Renal pelvis (tissue), 1 donor: ENCODE measurements at regions not wholly inside any gene's neighbourhood (a gene's known extent, or its start where the extent isn't known, plus 50 kb on each side); places are given as distances from the start of the nearest gene placed in this dataset.

Experiments used
- DNase-seq: peaks from one replicate; pipeline ENCODE4 v3.0.0-alpha.2; 2013

DNA sequence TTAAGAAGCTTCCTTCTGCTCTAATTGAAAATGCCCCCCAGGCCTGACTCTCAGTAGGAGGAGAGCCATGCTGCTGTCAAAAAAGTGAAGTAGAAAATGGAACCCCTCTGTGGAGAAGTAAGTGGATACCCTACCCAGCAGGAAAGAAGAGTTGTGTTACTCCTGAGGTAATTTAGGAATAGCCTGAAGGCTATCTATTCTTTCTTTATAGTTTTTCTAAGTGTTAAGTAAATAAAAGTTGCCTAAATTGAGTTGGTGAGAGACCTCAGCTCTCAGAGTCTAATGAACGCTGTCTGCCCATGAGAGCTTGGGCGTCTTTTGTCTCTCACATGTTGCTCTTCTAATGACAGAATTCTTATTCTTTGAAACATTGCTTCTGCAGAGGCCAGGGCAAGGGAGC, 116.2 kb downstream of the NSUN3 start:
- DNase-seq, result no peak

DNA sequence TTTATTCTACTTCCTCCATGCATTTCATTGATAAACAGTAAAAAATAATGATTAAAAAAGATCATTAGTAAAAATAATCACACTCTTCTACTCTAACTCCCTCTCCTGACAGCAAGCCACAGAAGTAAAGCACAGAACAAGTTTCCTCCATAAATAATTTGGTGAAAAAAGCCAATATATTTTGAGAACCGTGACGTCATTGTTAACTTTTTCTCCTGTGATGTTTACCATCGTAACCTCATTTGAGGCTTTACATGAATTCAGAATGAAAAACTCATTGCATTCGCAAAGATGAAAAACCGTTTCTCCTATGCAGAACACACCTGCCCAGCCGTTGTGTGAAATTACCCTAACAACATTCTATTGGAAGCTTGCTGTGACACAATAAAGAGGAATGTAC, 120.7 kb downstream of the NSUN3 start:
- DNase-seq, result no peak

DNA sequence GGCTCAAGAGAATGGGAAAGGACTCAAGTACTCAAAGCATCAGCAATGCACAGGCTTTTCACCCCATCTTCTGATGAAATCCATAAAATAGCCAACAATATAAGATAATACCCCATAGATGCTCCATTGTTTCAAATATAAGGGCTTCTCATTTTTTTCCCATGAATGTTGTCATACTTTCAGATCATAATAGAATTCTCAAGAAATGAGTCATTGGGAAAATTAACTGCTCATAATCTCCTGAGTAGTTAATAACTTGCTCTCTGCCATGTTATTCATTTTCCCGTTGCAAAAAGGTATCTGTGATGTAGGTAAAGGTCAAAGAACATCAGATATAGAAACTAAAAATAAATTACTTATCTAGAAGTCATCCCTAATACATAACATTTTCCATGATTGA, 121.9 kb downstream of the NSUN3 start:
- no peak for DNase-seq

DNA sequence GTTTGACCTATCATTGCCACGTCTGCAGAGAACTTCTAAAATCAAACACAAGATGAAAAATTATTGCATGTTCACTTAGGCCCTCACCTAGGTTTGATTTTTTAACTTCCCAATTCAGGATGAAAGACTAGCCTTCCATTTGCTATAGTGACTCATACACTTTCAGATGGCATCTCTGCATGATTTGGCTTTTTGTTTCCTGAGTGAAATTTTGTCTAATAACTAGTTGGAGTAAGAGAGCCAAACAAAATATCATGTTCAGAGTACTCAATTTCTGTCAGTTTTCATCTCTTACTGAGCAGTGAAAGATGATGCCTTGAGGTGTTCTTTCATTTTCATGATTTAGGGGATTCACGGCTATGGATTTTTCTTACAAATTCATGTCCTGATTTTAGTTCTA, 122.9 kb downstream of the NSUN3 start:
- DNase-seq, result no peak

DNA sequence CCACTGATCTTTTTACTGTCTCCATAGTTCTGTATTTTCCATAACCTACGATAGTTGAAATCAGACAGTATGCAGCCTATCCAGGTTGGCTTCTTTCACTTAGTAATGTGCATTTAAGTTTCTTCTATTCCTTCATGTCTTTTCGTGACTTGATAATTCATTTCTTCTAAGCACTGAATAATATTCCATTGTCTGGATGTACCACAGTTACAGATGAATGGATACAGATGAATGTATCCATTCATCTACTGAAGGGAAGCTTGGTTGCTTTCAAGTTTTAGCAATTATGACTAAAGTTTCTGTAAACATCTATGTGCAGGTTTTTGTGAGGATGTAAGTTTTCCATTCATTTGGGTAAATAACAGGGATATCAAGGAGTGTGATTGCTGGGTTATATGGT, 124.8 kb downstream of the NSUN3 start:
- no peak for DNase-seq

DNA sequence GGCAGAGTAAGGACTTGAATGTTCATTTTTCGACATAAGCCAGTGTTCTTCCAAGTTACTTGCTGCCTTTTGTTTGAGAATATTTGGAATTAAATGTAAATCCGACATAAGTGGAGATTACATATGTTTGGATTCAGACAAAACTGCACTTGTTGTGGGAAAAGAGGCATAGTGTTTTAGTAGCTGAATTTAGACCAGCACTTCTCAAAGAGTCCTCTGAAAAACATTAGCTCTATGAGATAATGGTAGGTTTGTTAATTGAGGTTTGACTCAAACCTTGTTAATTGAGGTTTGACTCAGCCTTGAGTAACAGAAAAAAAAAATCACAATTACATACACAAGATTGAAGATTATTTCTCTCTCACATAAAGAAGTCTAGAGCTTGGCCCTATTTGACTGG, 132.5 kb downstream of the NSUN3 start:
- DNase-seq, result no peak

DNA sequence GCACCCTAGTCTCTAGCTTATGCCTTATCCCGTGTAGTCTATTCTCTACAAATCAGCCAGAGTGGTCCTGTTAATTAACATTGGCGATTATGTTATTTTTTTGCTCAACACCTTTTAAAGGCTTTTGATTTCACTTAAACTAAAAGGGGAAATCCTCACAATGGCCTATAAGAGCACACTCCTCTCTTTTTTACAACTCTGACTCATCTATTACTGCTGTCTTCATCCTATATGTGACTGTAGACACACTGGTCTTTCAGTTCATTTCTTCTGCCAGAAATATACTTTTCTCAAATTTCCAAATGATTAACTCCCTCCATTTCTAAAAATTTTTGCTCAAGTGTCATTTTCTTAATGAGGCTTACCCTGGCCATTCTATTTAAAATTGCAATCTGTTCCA, 143.4 kb downstream of the NSUN3 start:
- DNase-seq, result no peak

DNA sequence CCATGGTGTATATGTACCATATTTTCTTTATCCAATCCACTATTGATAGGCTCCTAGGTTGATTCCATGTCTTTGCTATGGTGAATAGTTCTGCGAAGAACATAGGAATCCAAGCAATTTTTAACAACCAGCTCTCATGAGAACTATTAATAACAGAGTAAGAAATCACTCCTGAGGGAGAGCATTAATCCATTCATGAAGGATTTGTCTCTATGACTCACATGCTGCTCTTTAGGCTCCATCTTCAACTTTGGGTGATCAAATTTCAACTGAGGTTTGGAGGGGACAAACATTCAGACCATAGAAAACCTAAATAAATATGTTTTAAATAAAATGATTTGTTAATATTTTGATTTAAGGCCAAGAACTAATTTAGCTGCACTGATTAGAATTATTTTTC, 147.4 kb downstream of the NSUN3 start:
- DNase-seq, result no peak

DNA sequence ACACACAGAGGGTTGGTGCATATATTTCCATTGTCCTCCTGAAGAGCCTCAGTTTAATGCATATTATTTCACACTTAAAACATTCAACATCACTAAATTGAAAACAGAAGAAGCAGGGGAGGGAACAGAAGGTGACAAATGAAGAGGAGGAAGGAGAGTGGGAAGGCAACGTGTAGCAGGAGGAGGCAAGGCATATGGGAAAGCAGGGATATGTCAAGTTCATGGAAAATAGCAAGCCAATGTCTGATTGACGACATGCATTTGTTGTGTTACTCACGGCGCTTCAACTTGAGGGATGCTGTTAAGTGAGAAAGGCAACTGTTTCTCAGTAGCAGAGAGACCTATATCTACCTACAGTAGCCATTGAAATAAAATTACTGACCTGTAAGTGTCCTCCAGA, 154.5 kb downstream of the NSUN3 start:
- DNase-seq, result no peak

DNA sequence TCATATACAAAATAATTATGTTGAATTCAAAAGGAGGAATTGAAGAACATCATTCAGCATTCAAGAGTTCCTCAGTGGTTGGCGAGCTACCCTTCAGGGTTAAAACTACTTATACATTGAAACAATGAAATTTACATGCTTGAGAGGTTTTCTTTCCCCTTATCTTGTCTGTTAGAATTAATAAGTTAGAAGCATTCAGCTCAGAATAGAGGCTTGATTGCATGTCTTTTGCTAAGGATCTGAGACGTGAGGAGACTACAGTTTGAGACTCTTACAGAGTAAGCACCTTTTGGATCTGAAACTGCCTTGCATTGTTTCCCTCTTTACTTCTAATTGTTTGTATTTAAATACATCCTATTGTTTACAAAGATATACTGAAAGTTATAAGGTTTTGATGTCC, 157.6 kb downstream of the NSUN3 start:
- no peak for DNase-seq

DNA sequence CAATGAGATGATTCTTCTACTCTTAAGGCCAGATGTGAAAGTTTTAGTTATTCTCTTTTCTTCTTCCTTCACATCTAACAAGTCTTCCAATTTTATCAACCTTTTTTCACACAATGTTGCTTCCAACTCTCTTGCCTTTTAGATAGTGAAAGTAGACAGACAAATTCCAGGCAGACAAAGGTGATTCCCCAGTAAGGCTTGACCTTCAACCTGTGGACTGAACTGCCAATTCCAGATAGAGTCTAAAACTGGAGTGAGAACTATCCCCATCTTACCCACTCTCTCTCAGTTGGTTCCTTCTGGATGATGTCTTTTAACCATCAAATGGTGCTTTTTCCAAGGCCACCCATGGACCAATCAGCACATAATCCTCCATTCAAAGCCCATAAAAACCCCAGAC, 159.0 kb downstream of the NSUN3 start:
- no peak for DNase-seq

DNA sequence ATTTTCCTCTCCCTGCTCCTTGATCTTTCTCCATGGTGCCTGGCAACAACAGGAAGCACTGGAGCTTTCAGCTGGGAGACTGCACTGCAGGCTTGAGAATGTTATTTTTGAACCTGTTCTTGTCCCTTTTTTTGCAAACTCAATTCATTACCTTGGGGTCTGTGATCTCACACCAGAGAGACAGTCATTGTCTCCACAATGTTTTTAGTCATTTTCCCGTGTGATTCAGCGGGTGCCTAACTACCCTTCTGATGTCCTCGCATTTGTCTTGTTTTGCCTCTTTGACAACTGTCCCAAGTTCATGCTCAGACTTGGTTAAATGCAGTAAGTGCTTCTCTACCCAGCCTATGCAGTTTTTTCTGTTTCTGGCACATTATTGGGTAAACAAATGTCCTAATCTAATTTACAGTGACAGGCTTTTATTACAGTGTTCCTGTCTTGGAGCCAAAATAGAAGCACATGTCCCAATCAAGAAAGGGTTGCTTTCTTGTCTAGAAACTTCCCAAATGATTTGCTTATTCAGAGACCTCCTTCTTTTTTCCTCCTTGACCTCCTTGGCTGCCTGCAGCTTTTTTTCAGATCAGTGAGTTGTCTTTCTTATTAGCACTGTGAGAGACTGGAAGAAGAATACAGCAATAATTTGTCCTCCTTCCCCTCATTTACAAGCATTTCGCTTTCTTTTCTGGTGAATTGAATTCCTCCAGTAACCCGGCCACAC, 162.4 kb downstream of the NSUN3 start:
- DNase-seq, result peak; percentile 19

DNA sequence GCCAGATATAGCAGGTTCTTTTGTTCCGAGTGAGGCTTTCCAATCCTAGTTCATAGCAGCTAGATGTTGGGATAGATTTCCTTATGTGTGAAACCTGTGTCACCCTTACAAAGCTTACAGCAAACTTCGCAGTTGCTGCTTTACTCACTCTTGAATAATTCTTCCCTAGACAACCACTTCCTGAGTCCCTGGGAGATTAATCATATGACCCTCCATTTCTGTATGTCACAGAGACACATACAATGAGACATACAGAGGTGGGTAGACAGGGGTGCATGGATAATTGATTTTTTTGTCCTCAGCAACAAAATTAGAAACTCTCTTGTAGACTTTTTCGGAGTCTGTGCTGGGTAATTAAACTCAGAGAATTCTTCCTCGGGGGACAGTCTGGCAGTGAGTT, 163.2 kb downstream of the NSUN3 start:
- no peak for DNase-seq

DNA sequence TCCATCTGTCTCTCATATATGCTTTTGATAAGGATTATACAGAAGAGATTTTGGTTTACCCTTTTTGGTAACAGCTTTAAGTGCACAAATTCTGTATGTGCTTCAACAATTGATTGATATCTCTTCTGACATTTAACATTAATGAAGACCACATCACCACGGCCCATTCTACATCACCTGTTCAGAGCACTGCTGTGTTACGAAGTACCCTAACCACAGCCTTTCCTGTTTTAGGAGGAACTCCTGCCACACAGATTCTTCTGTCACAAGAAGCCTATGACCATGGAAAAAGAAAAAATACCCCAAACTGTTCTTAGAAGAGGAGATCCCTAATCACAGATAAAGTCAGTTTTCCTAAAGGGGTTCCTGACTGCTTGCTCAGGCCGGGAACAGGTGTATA, 170.1 kb downstream of the NSUN3 start:
- DNase-seq, result no peak

DNA sequence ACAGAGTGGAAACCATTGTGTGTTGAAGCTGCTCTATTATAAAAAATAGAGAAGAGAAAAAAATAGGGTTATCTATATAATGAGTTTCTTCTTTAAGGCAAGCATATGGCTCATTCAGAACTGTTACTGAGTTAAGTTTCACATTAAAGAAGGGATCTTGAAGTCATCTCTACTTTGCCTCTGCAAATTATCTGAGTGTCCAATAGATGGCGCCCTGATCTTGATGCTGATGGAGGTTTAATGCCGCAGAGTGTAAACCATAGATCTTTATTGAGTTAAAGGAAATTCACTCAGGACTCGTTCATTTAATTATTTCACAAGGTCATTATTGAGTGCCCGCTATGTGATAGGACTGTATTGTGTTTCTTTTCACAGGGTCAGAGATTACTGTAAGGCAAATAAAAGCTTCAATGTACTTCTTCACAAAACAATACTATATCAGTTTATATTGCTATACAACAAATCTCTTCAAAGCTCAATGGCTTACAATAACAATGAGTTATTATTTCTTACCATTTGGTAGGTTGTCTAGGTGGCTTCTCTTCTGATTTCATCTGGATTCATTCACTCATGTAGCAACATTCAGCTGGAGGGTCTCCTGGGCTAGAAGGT, 171.4 kb downstream of the NSUN3 start:
- DNase-seq, result peak; percentile 28

DNA sequence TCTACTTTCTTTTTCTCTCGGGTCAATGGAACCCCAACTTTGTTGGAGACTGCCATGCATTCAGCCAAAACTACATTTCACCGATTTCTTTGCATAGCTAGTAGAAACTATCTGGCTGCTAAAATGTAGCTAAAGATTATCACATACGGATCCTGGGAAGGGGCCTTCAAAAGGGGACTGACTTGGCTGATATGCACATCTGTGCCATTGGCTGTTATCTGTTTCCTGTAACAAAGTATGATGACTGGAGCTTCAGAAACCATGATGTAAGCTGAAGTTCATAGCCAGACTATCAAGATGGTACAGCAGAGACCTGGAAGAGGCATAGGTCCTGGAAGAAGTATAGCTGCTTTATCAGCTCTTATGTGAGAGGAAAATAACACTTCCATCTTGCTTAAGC, 179.1 kb downstream of the NSUN3 start:
- DNase-seq, result no peak

DNA sequence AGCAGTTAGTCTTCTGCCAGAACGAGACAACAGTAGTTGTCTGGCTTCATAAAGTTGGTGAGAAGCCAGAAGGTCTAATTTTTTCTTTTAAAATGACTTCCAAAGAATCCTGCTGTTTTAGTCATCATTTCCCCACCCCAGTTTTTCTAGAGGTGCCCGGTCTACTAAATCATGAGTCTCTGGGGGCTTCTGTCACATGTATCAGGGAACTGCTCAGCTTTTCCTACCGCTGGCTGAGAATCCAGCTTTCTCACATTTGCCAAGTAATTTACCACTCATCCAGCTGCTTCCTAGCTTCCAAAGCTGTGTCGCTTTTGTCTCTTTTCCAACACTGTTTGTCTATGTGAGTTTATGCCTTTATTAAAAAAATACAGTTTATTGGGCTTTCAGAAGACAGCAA, 183.3 kb downstream of the NSUN3 start:
- DNase-seq, result no peak

DNA sequence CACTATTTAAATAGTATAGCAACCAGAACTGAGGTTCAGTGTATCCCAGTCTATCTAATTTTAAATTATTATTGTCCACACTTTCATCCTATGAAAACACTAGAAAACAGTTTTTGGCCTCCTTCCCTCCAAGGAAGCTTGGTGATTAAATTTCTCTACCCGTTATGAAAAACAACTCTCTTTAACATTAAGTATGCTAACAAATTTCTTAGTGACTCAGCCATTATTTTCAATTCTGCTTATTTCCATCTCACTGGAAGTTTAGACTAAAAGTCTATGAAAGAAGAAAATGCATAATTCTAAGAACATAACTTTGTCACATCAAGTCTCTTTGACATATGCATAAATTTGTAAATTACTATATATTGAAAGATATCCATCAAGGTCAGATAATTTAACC, 185.2 kb downstream of the NSUN3 start:
- no peak for DNase-seq

DNA sequence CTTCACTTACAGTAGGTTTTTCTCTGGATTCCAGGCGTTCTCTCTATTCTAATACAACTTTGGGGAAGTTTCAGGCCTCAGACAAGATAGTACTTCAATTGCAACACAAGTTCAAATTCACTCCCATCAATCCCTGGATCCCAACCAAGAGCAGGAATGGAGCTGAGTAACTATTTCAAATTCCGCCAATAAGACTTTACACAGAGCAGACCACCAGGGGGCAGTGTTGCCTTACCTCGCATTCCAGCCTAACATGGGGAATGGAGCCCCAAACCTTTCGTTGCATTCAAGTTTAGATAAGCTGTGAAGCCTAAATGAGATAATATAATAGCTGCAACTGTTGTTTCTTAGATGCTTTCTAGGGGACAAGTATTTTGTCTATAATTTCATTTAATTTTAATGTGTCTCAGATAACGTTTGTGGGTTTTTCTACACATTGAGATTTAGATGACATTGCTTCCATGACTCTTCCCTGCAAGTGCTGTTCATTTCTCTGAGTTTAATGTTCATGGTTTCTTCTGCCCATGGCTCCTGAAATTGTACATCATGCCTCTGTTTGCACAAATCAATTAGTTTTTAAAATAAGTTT, 186.7 kb downstream of the NSUN3 start:
- DNase-seq, result peak; percentile 47

DNA sequence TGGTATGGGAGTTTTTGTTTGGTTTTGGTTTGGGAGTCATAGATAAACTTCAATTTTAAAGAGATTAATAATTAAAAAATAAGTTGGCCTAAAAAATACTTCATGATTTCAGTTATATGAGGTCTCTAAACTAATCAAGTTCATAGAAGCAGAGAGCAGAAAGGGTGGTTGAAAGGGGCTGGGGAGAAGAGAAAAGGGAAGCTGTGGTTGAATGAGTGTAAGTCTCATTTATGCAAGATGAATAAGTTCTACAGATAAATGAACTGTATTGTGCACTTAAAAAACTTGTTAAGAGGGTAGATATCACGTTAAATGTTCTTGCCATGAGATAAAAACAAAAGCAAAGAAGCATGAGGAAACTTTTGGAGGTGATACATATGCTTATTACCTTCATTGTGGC, 188.7 kb downstream of the NSUN3 start:
- DNase-seq, result no peak

DNA sequence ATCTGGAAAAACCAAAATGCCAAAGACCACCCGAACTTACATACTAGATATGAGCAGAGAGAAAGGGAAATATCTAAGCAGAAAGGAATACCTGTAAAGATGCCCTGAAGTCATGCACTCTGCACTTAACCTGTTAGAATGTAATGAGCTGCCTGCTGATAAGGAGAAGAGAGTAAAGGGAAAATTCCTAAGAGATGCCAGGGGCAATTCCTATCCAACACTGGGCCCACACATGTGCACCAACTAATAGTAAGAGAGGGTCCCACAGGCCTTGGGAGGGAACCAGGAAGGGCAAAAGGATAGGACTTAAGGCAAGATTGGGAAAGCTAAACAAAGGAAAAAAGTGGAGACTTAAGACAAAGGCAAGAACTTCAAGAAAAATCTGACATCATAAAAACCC, 189.5 kb downstream of the NSUN3 start:
- DNase-seq, result no peak

DNA sequence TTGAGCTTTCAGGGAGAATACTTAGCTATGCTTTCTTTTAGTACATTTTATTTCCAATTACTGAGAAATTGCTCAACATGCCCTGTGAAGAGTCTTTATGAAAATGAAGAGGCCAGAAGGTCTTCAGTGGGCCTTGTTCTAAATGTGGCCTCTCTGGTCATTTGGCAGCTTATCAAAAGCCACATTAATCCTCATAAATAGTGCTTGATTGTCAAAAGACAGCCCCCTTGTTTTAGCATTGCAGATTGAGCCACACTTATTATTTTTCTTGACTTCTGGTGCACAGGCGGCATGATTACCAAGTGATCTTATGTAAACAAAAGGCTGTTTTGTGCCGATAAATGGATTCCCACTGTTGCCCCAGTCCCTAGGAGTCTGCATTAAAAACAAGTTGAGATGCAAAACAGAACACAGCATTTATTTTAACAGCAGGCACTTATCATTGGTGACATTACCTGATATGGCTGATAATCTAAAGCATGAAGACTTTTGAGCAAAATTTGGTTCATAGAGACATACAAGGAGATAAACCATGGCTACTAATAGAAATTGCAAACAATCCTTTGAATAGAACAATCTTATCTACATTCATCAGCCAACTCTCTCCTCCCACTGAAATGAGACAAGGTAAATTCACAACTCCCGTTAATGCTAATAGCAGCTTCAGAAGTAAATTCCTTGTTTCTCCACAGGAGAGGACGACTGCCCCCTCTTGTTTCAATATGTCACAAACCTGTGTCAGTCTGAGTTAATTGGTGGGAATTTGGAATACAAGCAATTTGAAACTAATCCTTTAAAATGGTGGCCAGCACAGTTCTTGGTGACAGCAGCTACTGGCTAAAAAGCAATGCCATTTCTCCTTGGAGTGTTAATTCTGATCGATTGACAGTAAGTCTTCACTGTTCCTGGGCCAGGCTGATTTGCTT, 194.3 kb downstream of the NSUN3 start:
- no peak for DNase-seq

DNA sequence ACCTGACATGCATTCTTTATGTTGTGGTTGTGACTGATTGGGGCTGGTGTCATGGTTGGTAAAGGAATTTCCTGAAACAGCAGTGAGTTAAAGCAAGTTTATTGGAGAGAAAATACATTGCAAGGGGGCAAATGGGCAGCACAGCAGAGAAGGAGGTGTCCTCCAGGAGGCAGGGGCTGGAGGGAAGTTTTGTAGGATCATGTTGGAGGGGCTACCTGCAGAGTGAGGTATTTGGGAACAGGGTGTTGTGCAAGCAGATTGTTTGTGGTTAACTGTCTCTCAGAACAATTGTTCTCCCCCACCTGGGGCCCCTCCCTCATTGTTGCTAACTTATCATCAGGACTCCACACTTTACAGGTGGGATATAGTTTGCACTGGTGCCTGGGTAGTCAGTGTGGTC, 196.0 kb downstream of the NSUN3 start:
- no peak for DNase-seq
